ENCODE measurements at regions not wholly inside any gene's neighbourhood (a gene's known extent, or its start where the extent isn't known, plus 50 kb on each side); places are given as distances from the start of the nearest gene placed in this dataset.
"Not testable (repeated sequence)": the region's sequence is repeated elsewhere in the genome, so short reads cannot be mapped to it uniquely, and the experiment has no call there.

DNA sequence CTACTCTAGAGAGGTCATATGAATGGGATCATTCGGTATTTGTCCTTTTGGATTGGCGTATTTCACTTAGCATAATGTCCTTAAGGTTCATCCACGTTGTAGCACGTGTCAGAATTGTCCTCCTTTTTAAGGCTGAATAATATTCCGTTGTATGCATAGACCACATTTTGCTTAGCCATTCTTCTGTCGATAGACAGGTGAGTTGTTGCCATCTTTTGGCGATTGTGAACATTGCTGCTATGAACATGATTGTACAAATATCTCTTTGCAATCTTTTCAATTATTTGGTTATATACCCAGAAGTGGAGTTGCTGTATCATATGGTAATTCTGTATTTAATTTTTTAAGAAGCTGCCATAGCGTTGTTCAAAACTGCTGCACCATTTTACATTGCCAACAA is 52.4 kb upstream of the GOLGA8J start:
- DNase-seq: no peak
- Mint-ChIP-seq H3K27ac (no peak overlapping the region), H3K4me3 (no peak overlapping the region), H3K36me3 (ENCODE audit: low read depth) (no peaks in the 10 kb centered on the region), H3K27me3 (no peaks in the 10 kb centered on the region), H3K4me1 (no peaks in the 10 kb centered on the region), H3K9me3 (no peaks in the 10 kb centered on the region)
- intact Hi-C loops (cut with micrococcal nuclease): no loop called here

DNA sequence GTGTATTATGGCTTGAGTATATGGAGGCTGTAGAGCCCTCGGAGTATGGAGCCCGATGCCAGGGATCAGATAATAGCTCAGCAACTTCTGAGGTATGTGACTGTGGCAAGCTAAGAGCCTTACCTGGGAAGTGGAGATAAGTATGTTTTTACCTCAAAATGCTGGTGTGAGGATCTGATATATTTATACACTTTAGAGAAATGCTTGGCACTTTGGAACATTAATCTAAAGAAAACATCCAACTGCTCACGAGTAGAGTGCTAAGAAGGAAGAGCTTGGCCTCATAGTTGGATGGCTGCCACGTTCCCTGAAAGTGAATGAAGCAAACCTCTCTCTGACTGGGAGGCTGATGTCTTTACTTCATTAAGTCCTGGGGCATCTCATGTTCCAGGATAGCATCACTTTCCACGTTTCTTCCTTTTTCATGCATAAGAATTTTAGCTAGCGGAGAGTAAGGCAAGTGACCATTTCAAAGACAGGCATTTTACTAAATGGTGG is 58.9 kb upstream of the GOLGA8J start:
- H3K27me3 Mint-ChIP-seq: peaks cover 6% of the 10 kb centered on the region
- H3K9me3 Mint-ChIP-seq: no peaks in the 10 kb centered on the region
- DNase-seq: no peak
- intact Hi-C loops (cut with micrococcal nuclease): no loop called here
- no peak overlapping the region for H3K4me3 Mint-ChIP-seq
- H3K27ac Mint-ChIP-seq: no peak overlapping the region
- no peaks in the 10 kb centered on the region for H3K36me3 Mint-ChIP-seq (ENCODE audit: low read depth)
- no peaks in the 10 kb centered on the region for H3K4me1 Mint-ChIP-seq

DNA sequence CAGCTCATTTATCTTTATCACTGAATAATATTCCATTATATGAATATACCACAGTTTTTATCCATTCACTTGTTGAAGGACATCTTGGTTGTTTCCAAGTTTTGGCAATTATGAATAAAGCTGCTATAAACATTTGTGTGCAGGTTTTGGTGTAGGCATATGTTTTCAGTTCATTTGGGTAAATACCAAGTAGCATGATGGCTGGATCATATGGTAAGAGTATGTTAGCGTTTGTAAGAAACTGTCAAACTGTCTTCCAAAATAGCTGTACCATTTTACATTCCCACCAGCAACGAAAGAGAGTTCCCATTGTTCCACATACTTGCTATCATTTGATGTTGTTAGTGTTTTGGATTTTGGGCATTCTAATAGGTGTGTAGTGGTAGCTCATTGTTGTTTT is 72.0 kb upstream of the GOLGA8J start:
- no peak overlapping the region for H3K27ac Mint-ChIP-seq
- no peaks in the 10 kb centered on the region for H3K4me1 Mint-ChIP-seq
- no peak overlapping the region for H3K4me3 Mint-ChIP-seq
- no peaks in the 10 kb centered on the region for H3K36me3 Mint-ChIP-seq (ENCODE audit: low read depth)
- no peaks in the 10 kb centered on the region for H3K9me3 Mint-ChIP-seq
- no peaks in the 10 kb centered on the region for H3K27me3 Mint-ChIP-seq
- no peak for DNase-seq
- intact Hi-C loops (cut with micrococcal nuclease): no loop called here

DNA sequence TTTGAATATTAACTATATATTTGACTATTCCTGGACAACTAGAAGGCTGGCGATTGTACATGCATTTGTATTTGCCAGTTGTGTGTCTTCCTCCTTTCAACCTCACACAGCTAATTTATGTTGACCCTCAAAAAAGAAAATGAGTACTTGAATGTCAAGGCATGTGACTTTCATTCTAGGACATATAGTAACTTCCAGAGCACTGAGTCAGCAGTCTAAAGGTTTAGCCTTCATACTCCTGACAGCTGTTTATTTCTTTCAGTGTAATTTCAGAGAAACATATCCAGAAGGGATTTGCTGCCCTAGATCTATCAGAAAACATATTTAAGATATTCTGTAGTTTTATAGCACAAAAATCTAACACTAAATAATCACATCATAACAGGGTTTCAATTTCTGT is 74.6 kb upstream of the GOLGA8J start:
- no peaks in the 10 kb centered on the region for H3K27me3 Mint-ChIP-seq
- H3K9me3 Mint-ChIP-seq: no peaks in the 10 kb centered on the region
- H3K4me3 Mint-ChIP-seq: no peak overlapping the region
- intact Hi-C loops (cut with micrococcal nuclease): no loop called here
- no peaks in the 10 kb centered on the region for H3K4me1 Mint-ChIP-seq
- H3K27ac Mint-ChIP-seq: no peak overlapping the region
- no peak for DNase-seq
- H3K36me3 Mint-ChIP-seq (ENCODE audit: low read depth): no peaks in the 10 kb centered on the region

DNA sequence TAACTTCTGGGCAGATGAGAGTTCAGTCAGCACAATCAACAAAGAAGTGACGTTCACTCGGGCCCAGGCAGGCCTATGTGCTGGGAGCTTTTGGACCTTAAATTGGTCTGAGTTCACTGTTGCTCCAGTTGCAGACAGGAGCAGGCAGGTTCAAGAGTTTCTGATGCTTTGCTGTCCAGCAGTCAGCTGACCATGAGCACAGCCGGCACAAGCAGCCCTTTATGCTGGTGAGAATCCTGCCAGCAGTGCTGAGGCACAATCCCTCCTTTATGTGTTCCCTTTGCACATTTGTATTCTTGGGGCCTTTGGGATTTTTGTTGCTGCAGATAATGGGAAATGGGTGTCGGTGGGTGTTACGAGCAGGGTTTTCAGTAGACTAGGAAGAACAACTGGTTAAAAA is 81.2 kb upstream of the GOLGA8J start:
- H3K9me3 Mint-ChIP-seq: no peaks in the 10 kb centered on the region
- no peaks in the 10 kb centered on the region for H3K4me1 Mint-ChIP-seq
- no peak overlapping the region for H3K27ac Mint-ChIP-seq
- DNase-seq: no peak
- H3K4me3 Mint-ChIP-seq: no peak overlapping the region
- no peaks in the 10 kb centered on the region for H3K27me3 Mint-ChIP-seq
- intact Hi-C loops (cut with micrococcal nuclease): no loop called here
- H3K36me3 Mint-ChIP-seq (ENCODE audit: low read depth): no peaks in the 10 kb centered on the region

DNA sequence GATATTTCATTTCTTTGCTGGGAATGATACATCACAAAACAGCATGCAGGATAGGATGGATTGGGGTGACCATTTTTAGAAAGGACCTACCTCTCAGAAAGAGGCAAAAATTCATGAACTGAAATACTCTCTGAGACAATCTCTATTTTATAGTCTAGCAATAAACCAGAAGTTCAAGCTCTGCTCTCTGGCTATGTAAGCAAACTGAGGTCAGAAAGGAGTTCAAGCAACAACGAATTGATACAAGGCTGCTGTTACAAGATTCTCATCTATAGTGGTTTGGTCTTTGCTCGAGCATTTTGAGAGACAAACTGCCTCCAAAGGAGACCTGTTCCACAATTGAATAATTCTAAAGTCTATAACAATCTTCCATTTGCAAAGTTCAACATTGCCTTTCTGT is 84.7 kb upstream of the GOLGA8J start:
- Mint-ChIP-seq H3K4me1 (no peaks in the 10 kb centered on the region), H3K27me3 (no peaks in the 10 kb centered on the region), H3K4me3 (no peak overlapping the region), H3K36me3 (ENCODE audit: low read depth) (no peaks in the 10 kb centered on the region), H3K27ac (no peak overlapping the region), H3K9me3 (no peaks in the 10 kb centered on the region)
- DNase-seq: no peak
- intact Hi-C loops (cut with micrococcal nuclease): no loop called here

DNA sequence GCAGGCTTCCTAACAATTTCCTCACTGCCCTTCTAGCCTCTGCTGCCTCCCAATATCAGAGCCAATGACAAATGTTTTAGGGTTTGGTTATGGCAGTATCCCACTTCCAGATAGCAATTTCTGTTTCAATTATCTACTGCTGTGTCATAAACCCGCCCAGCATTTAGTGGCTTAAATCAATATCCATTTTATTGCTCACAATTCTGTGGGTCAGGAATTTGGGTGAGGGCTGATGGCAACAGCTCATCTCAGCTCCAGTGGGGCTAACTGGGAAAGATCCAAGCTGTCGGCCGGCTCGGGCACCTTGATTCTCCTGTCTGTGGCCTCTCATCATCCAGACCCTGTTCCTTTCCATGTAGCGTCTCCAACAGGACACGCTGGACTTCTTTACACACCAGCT is 85.3 kb upstream of the GOLGA8J start:
- H3K9me3 Mint-ChIP-seq: no peaks in the 10 kb centered on the region
- H3K4me3 Mint-ChIP-seq: no peak overlapping the region
- no peaks in the 10 kb centered on the region for H3K4me1 Mint-ChIP-seq
- H3K27me3 Mint-ChIP-seq: no peaks in the 10 kb centered on the region
- no peak overlapping the region for H3K27ac Mint-ChIP-seq
- DNase-seq: no peak
- intact Hi-C loops (cut with micrococcal nuclease): no loop called here
- no peaks in the 10 kb centered on the region for H3K36me3 Mint-ChIP-seq (ENCODE audit: low read depth)

DNA sequence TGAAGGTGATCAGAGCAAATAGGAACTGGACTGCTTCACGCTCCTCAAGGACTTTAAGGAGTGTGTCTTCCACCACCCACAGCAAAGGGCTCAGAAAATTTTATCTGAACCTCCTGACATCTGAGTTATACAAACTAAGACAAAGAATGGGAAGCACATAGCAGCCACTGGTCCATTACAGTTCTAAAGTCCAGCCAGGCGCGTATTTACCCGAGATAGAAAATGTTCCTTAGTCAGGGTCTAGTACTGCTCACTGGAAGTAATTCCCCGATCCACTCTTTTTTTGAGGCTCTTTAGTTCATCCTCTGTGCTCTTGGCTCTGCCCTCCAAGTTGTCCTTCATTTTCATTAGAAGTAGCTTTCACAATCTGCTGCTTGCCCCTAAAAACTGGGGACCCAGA is 88.5 kb upstream of the GOLGA8J start:
- intact Hi-C loops (cut with micrococcal nuclease): no loop called here
- no peak overlapping the region for H3K27ac Mint-ChIP-seq
- no peaks in the 10 kb centered on the region for H3K27me3 Mint-ChIP-seq

DNA sequence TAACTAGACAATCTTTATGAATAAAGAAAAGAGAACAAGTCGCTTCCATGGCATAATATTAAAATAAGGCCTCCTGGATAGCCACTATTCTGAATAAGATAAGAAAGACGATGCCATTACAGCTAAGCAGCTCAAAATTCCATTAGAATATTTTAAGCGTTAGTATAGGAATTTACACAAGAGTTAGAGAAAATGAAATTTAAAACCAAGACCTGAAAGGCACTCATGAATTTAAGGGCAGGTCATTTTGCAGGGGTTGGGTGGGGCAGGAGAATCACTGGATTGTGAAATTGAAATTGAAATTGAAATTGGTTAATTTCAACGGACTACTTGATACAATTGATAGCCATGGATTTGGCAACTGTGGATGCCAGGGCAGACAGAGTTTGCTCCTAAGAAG is 91.8 kb upstream of the GOLGA8J start:
- Mint-ChIP-seq H3K9me3 (no peaks in the 10 kb centered on the region), H3K27me3 (peaks cover under 1% of the 10 kb centered on the region), H3K36me3 (ENCODE audit: low read depth) (no peaks in the 10 kb centered on the region), H3K4me1 (no peaks in the 10 kb centered on the region), H3K4me3 (no peak overlapping the region), H3K27ac (no peak overlapping the region)
- intact Hi-C loops (cut with micrococcal nuclease): no loop called here
- no peak for DNase-seq

More for the DNA sequence above, 88.5 kb upstream of the GOLGA8J start:
- Mint-ChIP-seq H3K36me3 (ENCODE audit: low read depth) (no peaks in the 10 kb centered on the region), H3K4me1 (no peaks in the 10 kb centered on the region), H3K9me3 (no peaks in the 10 kb centered on the region), H3K4me3 (no peak overlapping the region)
- DNase-seq: no peak

DNA sequence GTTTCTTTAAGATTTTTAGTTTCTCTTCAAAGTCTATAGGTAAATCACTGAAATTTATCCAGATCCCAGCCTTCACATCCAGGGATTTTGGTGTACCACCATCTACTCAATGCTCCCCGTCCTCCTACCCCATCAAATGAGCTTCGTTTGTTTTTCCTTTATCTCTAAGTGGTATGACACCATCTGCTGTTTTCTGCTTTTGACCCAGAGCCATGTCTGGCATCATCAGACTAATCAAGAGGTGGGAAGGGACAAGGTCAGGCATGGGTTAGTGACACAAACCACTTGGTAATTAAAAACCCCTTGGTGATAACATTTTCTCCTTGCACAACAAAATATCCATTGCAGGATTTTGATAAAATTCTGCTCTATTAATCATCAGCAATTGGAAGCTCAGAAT is 92.7 kb upstream of the GOLGA8J start:
- no peak overlapping the region for H3K4me3 Mint-ChIP-seq
- intact Hi-C loops (cut with micrococcal nuclease): no loop called here
- H3K4me1 Mint-ChIP-seq: no peaks in the 10 kb centered on the region
- DNase-seq: no peak
- no peak overlapping the region for H3K27ac Mint-ChIP-seq
- H3K9me3 Mint-ChIP-seq: no peaks in the 10 kb centered on the region
- H3K36me3 Mint-ChIP-seq (ENCODE audit: low read depth): no peaks in the 10 kb centered on the region
- H3K27me3 Mint-ChIP-seq: peaks cover 2% of the 10 kb centered on the region

DNA sequence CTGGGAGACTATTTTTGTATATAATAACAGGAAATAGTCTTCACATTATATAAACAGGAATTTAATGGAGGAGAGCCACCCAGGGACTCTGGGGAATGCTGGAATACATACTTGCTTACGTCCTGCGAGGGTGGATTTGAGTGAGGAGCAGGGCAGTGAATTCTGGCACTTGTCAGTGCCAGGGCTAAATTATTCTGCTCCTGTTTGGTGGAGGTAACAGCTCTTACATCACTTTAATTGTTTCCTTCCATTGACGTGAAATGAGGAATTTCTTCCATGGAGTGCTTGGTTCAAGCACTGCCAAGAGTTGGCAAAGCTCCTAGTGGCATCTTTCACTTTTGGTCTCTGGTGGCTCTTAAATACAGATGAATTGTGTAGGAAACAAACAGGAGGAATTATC is 94.1 kb upstream of the GOLGA8J start:
- H3K9me3 Mint-ChIP-seq: no peaks in the 10 kb centered on the region

DNA sequence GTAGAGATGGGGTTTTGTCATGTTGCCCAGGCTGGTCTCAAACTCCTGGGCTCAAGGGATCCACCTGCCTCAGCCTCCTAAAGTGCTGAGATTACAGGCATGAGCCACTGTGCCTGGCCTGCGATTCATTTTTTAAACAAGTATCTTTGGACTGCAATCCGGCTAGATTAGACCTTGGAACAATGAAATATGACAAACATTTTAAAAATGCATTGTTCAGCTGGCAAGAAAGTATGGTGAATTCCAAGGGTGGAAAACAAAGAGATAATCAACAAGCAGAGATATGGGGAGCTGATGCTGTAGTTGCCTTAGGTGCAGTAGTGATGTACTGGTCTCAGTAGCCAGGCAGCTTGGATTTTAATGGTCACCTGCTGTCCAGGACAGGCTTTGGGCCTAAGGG is 95.8 kb upstream of the GOLGA8J start:
- peaks cover 2% of the 10 kb centered on the region for H3K27me3 Mint-ChIP-seq
- H3K27ac Mint-ChIP-seq: no peak overlapping the region
- H3K9me3 Mint-ChIP-seq: no peaks in the 10 kb centered on the region
- no peak for DNase-seq
- H3K4me3 Mint-ChIP-seq: no peak overlapping the region
- no peaks in the 10 kb centered on the region for H3K4me1 Mint-ChIP-seq
- H3K36me3 Mint-ChIP-seq (ENCODE audit: low read depth): no peaks in the 10 kb centered on the region
- intact Hi-C loops (cut with micrococcal nuclease): no loop called here

More for the DNA sequence above, 94.1 kb upstream of the GOLGA8J start:
- H3K27me3 Mint-ChIP-seq: peaks cover 2% of the 10 kb centered on the region
- no peak for DNase-seq
- no peak overlapping the region for H3K27ac Mint-ChIP-seq
- no peaks in the 10 kb centered on the region for H3K36me3 Mint-ChIP-seq (ENCODE audit: low read depth)
- intact Hi-C loops (cut with micrococcal nuclease): no loop called here
- H3K4me1 Mint-ChIP-seq: no peaks in the 10 kb centered on the region
- no peak overlapping the region for H3K4me3 Mint-ChIP-seq

DNA sequence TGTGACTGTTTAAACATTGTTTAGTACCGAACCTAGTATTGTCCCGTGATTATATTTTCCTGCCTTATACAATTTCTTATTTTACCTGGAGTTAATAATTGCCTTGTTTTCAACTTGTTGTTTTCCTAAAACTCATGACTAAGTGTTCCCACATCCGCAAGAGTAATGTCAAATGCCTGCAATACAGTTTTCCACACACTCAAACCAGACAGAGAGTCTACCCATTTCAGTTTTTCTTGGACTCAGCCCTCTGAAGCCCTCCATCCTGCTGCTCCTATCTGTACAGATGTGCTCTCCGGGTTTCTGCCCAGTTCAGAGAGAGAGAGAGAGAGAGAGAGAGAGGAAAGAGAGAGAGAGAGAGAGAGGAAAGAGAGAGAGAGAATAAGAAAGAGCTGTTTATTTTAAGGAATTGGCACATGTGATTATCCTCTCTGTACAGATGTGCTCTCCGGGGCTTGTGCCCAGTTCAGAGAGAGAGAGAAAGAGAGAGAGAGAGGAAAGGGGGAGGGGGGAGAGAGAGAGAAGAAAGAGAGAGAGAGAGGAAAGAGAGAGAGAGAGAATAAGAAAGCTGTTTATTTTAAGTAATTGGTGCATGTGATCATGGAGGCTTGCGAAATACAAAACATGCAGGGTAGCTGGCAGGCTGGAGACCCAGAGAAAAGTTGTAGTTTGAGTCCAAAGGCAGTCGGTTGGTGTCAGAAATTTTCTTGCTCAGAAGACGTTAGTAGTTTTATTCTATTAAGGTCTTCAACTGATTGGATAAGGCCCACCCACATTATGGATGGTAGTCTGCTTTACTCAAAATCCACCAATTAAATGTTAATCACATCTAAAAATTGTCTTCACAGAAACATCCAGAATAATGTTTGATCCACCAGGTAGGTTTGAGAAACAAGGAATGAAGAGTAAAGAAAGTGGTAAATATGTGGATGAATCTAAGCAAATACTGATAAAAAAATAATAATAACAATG is 104.1 kb upstream of the GOLGA8J start:
- Mint-ChIP-seq H3K4me3 (no peak overlapping the region), H3K9me3 (no peaks in the 10 kb centered on the region), H3K4me1 (no peaks in the 10 kb centered on the region), H3K27ac (no peak overlapping the region), H3K36me3 (ENCODE audit: low read depth) (no peaks in the 10 kb centered on the region), H3K27me3 (peaks cover 4% of the 10 kb centered on the region)
- intact Hi-C loops (cut with micrococcal nuclease): no loop called here
- DNase-seq: no peak

DNA sequence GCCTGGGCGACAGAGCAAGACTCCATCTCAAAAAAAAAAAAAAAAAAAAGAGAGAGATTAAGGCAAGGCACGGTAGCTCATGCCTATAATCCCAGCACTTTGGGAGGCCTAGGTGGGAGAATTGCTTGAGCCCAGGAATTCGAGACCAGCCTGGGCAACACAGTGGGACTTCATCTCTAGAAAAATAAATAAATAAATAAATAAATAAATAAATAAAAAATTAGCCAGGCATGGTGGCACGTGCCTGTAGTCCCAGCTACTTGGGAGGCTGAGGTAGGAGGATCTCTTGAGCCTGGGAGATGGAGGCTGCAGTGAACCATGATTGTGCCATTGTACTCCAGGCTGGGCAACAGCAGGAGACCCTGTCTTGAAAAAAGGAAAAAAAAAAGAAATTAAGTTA is 108.7 kb upstream of the GOLGA8J start:
- not testable (repeated sequence) for H3K36me3 Mint-ChIP-seq (ENCODE audit: low read depth)

DNA sequence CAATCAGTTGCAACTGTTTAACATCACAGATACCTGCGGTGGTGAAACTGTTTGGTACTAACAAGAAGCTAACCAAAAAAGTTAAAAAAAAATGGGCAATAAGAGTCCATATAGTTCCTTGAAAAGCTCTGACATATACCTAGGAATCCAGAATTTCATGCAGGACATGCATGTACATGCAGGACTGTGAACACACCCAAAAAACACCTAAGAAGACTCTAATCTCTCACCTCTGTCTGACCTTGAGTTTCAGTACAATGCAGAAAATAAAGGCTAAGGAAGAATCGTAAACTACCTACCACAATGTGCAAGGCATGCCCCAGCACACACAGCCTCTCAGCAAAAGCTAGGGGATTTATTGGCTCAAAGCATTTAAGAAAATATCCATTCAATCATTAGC is 110.7 kb upstream of the GOLGA8J start:
- H3K4me1 Mint-ChIP-seq: no peaks in the 10 kb centered on the region
- intact Hi-C loops (cut with micrococcal nuclease): no loop called here
- H3K27me3 Mint-ChIP-seq: peaks cover 38% of the 10 kb centered on the region
- DNase-seq: no peak
- H3K27ac Mint-ChIP-seq: no peak overlapping the region
- H3K36me3 Mint-ChIP-seq (ENCODE audit: low read depth): no peaks in the 10 kb centered on the region
- no peak overlapping the region for H3K4me3 Mint-ChIP-seq
- no peaks in the 10 kb centered on the region for H3K9me3 Mint-ChIP-seq

More for the DNA sequence above, 108.7 kb upstream of the GOLGA8J start:
- H3K27ac Mint-ChIP-seq; intact Hi-C loops (cut with micrococcal nuclease); H3K4me1 Mint-ChIP-seq; DNase-seq; H3K4me3 Mint-ChIP-seq; H3K9me3 Mint-ChIP-seq: not testable (repeated sequence)
- peaks cover 27% of the 10 kb centered on the region for H3K27me3 Mint-ChIP-seq

Data from activated CD4-positive, alpha-beta T cell treated with anti-CD3 and anti-CD28 coated beads, Interleukin-2, amount 10 ng/mL, durations not matched to agents 24 days and 14 days (primary cell).